NK-92 (cell line): ENCODE measurements at regions not wholly inside any gene's neighbourhood (a gene's known extent, or its start where the extent isn't known, plus 50 kb on each side); places are given as distances from the start of the nearest gene placed in this dataset.
"Not testable (repeated sequence)": the region's sequence is repeated elsewhere in the genome, so short reads cannot be mapped to it uniquely, and the experiment has no call there.

ENCODE experiments used
- DNase-seq: peaks from one replicate; lab custom pipeline; 2025; ENCODE audit not compliant: unreplicated experiment; lab: John Stamatoyannopoulos, UW

DNA sequence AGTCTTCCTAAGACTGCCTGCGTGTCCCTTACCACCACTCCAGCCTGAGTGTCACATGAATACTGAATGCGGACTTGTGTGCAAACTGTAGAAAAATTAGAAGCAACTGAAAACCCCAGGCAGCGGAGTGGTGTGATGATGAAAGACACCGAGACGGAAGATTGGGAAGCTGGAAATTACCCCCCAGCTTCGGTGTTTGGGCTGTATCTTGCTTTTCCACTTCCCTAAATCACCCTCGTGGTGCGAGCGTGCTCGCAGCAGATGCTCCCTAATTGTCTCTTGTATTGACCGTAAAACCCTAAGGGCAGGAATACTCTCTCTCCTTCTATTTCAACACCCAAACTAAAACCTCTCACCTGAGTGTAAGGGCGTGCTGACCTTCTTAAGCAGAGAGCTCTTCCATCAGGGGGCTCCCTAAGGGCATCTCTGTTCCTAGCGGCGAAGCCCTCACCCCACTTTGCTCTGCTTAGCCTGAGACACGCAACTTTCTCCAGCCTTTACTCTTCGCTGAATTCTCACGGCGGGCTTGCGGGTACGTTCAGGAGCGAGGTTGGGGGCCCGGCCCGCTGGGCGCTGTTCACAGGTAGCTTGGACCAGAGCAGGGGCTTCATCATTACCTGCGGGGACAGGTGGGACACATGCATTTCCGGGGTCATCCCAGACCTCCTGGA is 62.4 kb downstream of the CRYBB2 start:
- DNase-seq = no peak

DNA sequence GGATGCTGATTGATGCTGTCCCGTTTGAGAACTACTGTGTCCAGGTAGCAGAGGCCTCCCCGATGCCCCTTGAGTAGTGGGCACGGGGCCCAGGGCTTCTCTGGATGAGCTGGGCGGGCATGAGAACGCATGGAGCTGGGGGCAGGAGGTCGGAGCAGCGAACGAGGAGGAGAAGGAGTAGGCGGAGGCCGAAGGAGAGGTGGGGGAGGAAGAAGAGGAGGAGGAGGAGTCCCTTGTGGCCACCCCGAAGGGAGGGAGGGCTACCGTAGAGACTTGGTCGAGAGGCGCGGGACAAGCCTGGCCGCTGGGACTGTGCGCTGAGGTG is 62.9 kb downstream of the CRYBB2 start:
- DNase-seq = no peak

GRCh38 chr22:25282671-25283561 is 63.5 kb downstream of the CRYBB2 start:
- no peak for DNase-seq

DNA sequence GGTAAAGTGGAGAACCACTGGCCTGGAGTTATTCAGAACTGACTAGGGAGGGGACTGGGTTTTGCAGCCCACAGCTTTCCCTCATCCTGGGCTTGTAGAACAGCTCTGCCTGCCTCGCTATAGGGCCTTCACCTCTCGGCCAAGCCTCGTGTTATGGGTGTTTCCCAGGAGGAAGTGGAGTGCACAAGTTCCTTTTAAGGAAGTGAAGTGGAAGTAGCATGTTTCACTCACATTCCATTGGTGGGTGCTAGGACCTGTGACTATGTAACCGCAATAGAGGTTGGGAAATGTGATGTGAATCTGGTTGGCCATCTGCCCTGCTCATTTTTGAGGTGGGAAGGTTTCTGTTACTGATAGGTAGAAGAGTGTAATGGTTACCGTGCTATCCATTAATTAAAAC is 69.0 kb downstream of the CRYBB2 start:
- DNase-seq = not testable (repeated sequence)

DNA sequence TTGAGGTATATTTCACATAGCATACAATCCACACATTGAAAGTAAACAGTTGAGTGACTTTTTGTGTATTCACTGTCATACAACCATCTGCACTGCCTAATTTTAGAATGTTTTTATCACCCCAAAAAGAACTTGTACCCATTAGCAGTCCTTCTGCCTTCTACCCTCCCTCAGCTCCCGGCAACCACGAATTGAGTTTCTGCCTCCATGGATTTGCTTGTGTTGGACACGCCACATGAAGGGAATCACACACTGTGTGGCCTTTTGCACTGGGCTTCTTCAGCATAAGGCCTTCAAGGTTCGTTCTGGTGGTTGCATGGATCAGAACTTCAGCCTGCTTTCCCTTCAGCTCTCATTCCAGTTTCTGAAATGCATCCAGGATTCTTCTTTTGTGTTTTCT is 82.5 kb downstream of the CRYBB2 start:
- DNase-seq = not testable (repeated sequence)

- not testable (repeated sequence) for DNase-seq
Observed at GRCh38 chr22:25309586-25309985, 90.1 kb downstream of the CRYBB2 start.

GRCh38 chr22:25311924-25312323 is 92.5 kb downstream of the CRYBB2 start:
- DNase-seq = not testable (repeated sequence)

DNA sequence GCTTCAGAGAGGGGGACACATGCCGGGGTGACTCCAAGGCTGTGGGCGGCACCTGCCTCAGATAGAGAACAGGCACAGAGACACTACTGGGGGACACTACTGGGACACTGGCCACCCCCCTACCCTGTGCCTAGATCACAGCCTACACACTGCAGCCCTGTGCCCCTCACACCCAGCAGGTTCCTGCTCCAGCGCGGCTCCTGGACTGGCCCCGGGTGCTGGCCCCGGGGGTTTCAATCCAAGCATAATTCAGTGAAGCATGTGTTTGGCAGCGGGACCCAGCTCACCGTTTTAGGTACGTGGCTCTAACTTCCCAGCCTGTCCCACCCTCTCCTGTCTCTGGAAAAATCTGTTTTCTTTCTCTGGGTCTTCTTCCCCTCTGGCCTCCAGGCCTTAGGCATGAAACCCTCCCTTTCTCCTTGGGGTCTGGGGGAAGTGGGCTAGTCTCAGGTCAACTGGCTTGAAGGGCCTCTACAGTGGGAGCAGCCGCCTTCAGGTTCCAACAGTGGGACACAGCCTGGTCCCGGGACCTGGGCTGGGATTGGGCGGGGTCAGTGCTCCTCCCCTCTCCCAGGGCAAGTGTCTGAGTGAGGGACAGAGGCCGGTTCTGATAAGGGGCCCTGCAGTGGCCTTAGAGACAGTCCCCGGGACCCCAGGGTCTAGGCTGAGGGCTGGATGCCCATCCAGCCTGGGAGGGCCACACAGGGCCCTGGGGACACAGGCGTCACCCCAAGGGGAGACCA is 98.8 kb downstream of the CRYBB2 start:
- DNase-seq = no peak

DNA sequence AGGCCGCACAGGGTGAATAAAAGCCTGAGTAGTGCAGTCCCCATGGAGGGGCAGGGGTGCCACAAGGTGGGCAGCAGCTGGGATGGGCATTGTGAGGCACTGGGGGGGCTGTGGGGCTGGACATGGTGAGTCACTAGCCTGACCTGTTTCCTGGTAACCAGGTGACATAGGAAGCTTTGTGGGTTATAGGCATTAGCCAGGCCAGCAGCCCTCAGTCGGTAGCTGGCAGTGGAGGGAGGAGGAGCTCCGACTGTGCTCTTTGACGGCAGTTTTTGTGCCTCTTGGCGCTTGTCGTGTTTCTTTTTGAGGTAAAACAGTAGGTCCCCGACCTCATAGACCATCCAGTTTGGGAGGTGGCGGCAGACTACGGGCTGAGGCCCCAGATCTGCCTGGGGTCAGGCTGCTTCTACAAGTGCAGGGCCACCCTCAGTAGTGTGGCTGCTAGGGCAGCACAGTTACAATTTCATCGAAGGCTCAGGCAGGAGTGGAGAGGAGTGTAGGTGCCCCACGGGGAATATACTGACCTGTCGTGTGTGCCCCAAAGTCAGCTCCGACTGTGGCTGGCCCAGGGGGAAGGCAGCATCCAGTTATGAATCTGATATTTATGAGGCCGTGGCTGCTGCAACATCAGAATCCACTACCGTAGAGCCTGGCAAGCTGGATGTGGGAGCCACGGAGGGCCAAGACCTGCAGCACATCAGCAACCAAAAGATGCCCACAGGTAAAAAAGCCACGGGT is 107.7 kb downstream of the CRYBB2 start:
- no peak for DNase-seq

GRCh38 chr22:25331050-25331449 is 111.6 kb downstream of the CRYBB2 start:
- DNase-seq = no peak

GRCh38 chr22:25331911-25332310 is 112.5 kb downstream of the CRYBB2 start:
- not testable (repeated sequence) for DNase-seq

GRCh38 chr22:25332386-25332785 is 112.9 kb downstream of the CRYBB2 start:
- no peak for DNase-seq

DNA sequence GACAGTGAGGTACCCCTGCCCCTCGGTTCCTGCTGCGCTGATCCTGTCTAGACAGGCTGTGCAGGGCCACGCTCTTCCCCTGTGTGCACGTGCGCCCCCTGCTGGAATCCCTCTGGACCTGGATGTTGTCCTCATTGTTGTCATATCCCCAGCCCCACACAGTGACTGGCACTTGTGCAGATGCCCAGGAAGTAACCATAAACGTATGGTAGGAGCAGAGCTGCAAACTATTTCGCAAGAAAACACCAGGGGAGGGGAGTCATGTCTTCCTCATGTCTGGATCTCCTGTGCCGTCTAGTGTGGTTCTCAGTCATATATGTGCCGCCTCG is 114.7 kb downstream of the CRYBB2 start:
- no peak for DNase-seq

- not testable (repeated sequence) for DNase-seq
Observed at GRCh38 chr22:25334631-25335030, 115.2 kb downstream of the CRYBB2 start.

DNA sequence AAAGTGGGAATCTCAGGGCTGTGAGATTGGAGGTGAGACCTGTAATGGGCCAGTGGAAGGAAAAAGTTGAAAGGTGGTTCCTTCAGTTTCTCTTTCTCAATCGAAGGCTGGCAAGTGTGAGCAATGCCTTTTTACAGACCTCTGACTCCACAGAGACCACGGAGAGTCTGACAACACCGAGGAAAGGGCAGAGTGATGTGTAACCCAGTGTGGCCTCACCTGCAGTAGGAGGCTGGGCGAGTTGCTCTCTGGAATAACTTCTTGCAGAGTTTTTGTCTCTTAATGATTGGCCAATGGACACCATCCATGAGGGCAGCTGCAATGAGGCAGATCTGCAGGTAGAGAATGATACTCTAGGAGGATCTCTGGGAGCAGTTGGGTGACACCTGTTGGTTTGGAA is 115.8 kb downstream of the CRYBB2 start:
- DNase-seq = not testable (repeated sequence)

DNA sequence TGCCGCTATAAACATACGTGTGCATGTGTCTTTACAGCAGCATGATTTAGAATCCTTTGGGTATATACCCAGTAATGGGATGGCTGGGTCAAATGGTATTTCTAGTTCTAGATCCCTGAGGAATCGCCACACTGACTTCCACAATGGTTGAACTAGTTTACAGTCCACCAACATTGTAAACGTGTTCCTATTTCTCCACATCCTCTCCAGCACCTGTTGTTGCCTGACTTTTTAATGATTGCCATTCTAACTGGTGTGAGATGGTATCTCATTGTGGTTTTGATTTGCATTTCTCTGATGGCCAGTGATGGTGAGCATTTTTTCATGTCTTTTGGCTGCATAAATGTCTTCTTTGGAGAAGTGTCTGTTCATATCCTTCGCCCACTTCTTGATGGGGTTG is 121.1 kb downstream of the CRYBB2 start:
- not testable (repeated sequence) for DNase-seq

DNA sequence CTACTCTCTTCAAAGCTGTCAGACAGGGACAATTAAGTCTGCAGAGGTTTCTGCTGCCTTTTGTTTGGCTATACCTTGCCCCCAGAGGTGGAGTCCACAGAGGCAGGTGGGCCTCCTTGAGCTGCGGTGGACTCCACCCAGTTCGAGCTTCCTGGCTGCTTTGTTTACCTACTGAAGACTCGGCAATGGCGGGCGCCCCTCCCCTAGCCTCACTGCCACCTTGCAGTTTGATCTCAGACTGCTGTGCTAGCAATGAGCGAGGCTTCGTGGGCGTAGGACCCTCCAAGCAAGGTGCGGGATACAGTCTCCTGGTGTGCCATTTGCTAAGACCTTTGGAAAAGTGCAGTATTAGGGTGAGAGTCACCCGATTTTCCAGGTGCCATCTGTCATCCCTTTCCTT is 124.9 kb downstream of the CRYBB2 start:
- not testable (repeated sequence) for DNase-seq

DNA sequence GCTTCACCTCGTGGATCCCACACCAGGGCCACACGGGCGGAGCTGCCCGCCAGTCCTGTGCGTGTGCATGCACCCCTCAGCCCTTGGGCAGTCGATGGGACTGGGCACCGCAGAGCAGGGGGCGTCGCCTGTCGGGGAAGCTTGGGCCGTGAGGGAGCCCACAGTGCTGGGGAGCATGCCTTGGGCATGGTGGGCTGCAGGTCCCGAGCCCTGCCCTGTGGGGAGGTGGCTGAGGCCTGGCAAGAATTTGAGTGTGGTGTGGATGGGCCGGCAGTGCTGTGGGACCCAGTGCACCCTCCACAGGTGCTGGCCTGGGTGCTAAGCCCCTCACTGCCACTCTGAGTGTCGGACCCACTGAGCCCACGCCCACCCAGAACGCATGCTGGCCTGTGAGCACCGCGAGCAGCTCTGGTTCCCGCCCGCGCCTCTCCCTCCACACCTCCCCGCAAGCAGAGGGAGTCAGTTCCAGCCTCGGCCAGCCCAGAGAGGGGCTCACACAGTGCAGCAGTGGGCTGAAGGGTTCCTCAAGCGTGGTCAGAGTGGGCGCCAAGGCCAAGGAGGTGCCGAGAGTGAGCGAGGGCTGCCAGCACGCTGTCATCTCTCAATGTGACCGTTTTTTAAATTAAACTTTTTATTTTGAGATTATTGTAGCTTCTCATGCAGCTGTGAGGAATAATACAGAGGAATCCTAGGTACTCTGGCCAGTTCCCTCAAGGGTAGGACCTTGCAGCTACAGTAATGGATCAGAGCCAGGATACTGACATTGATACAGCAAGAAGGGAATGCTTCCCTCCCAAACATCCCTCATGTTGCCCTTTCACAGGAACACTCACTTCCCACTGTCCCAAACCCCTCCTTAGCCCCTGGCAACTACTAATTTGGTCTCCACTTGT is 127.7 kb downstream of the CRYBB2 start:
- DNase-seq = no peak

DNA sequence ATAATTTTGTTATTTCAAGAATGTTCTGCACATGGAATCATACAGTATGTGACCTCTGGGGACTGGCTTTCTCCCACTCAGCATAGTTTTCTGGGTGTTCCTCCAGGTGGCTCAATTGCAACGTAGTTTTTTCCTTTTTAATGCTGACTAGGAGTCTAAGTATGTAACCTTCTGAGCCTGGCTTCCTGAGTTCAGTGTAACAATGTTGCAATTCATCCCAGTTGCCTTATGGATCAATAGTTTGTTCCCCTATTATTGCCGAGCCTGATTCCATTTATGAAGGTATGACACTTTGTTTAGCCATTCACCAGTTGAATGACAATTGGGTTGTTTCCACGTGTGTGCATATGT is 128.3 kb downstream of the CRYBB2 start:
- no peak for DNase-seq

- DNase-seq = no peak
Observed at GRCh38 chr22:25348391-25348790, 129.0 kb downstream of the CRYBB2 start.
